ENCODE measurements at regions not wholly inside any gene's neighbourhood (a gene's known extent, or its start where the extent isn't known, plus 50 kb on each side); places are given as distances from the start of the nearest gene placed in this dataset.

GRCh38 chr11:34566736-34567135, 53.1 kb upstream of the ELF5 start:
- TF ChIP-seq POLR2A (IDR thresholded peaks at IDR 0.05): no peak
- no peak for TF ChIP-seq POLR2AphosphoS5 (IDR thresholded peaks at IDR 0.05)
